ENCODE measurements at regions not wholly inside any gene's neighbourhood (a gene's known extent, or its start where the extent isn't known, plus 50 kb on each side); places are given as distances from the start of the nearest gene placed in this dataset.

- no peak for TF ChIP-seq EZH2phosphoT487 (IDR thresholded peaks at IDR 0.05)
- TF ChIP-seq, protein P1, sequence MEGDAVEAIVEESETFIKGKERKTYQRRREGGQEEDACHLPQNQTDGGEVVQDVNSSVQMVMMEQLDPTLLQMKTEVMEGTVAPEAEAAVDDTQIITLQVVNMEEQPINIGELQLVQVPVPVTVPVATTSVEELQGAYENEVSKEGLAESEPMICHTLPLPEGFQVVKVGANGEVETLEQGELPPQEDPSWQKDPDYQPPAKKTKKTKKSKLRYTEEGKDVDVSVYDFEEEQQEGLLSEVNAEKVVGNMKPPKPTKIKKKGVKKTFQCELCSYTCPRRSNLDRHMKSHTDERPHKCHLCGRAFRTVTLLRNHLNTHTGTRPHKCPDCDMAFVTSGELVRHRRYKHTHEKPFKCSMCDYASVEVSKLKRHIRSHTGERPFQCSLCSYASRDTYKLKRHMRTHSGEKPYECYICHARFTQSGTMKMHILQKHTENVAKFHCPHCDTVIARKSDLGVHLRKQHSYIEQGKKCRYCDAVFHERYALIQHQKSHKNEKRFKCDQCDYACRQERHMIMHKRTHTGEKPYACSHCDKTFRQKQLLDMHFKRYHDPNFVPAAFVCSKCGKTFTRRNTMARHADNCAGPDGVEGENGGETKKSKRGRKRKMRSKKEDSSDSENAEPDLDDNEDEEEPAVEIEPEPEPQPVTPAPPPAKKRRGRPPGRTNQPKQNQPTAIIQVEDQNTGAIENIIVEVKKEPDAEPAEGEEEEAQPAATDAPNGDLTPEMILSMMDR (IDR thresholded peaks at IDR 0.05): no peak
These were observed 1134.4 kb downstream of the GALC start for GRCh38 chr14:86858591-86858990.

Data from neural progenitor cell (in vitro differentiated cells).